ENCODE measurements at regions not wholly inside any gene's neighbourhood (a gene's known extent, or its start where the extent isn't known, plus 50 kb on each side); places are given as distances from the start of the nearest gene placed in this dataset.
"Not testable (repeated sequence)": the region's sequence is repeated elsewhere in the genome, so short reads cannot be mapped to it uniquely, and the experiment has no call there.

GRCh38 chr10:109762555-109762954 lies 160.8 kb downstream of the XPNPEP1 start:
- no peaks in the 10 kb centered on the region for H3K36me3 ChIP-seq
- TF ChIP-seq CTCF (IDR thresholded peaks at IDR 0.05) = no peak
- no peak overlapping the region for H3K4me3 ChIP-seq (ENCODE audit: low read depth in 1 of 2, low read length in 1 of 2)
- no peaks in the 10 kb centered on the region for H3K4me1 ChIP-seq (ENCODE audit: control insufficient read depth in 1 of 2, insufficient read depth in 1 of 2, low read depth in 1 of 2, low read length in 1 of 2)
- no peak overlapping the region for H3K27ac ChIP-seq
- H3K9me3 ChIP-seq = no peaks in the 10 kb centered on the region
- H3K27me3 ChIP-seq = no peaks in the 10 kb centered on the region

GRCh38 chr10:109757670-109758069 lies 165.6 kb downstream of the XPNPEP1 start:
- not testable (repeated sequence) for H3K4me1 ChIP-seq (ENCODE audit: control insufficient read depth in 1 of 2, insufficient read depth in 1 of 2, low read depth in 1 of 2, low read length in 1 of 2); H3K4me3 ChIP-seq (ENCODE audit: low read depth in 1 of 2, low read length in 1 of 2); H3K27ac ChIP-seq; H3K36me3 ChIP-seq; H3K9me3 ChIP-seq; H3K27me3 ChIP-seq

- H3K27ac ChIP-seq = no peak overlapping the region
- no peaks in the 10 kb centered on the region for H3K27me3 ChIP-seq
- no peak for TF ChIP-seq CTCF (IDR thresholded peaks at IDR 0.05)
- H3K36me3 ChIP-seq = no peaks in the 10 kb centered on the region
- no peak overlapping the region for H3K4me3 ChIP-seq (ENCODE audit: low read depth in 1 of 2, low read length in 1 of 2)
- no peaks in the 10 kb centered on the region for H3K9me3 ChIP-seq
- no peaks in the 10 kb centered on the region for H3K4me1 ChIP-seq (ENCODE audit: control insufficient read depth in 1 of 2, insufficient read depth in 1 of 2, low read depth in 1 of 2, low read length in 1 of 2)
Observed at GRCh38 chr10:109746861-109747260, 176.4 kb downstream of the XPNPEP1 start.

- no peaks in the 10 kb centered on the region for H3K4me1 ChIP-seq (ENCODE audit: control insufficient read depth in 1 of 2, insufficient read depth in 1 of 2, low read depth in 1 of 2, low read length in 1 of 2)
- H3K27me3 ChIP-seq = no peaks in the 10 kb centered on the region
- H3K36me3 ChIP-seq = no peaks in the 10 kb centered on the region
- H3K4me3 ChIP-seq (ENCODE audit: low read depth in 1 of 2, low read length in 1 of 2) = no peak overlapping the region
- H3K27ac ChIP-seq = no peak overlapping the region
- TF ChIP-seq CTCF (IDR thresholded peaks at IDR 0.05) = no peak
- H3K9me3 ChIP-seq = no peaks in the 10 kb centered on the region
Observed at GRCh38 chr10:109744020-109744419, 179.3 kb downstream of the XPNPEP1 start.

GRCh38 chr10:109743574-109743973 lies 179.7 kb downstream of the XPNPEP1 start:
- no peaks in the 10 kb centered on the region for H3K36me3 ChIP-seq
- no peaks in the 10 kb centered on the region for H3K9me3 ChIP-seq
- no peak for TF ChIP-seq CTCF (IDR thresholded peaks at IDR 0.05)
- no peaks in the 10 kb centered on the region for H3K4me1 ChIP-seq (ENCODE audit: control insufficient read depth in 1 of 2, insufficient read depth in 1 of 2, low read depth in 1 of 2, low read length in 1 of 2)
- H3K4me3 ChIP-seq (ENCODE audit: low read depth in 1 of 2, low read length in 1 of 2) = no peak overlapping the region
- H3K27me3 ChIP-seq = no peaks in the 10 kb centered on the region
- no peak overlapping the region for H3K27ac ChIP-seq

- Histone ChIP-seq H3K27ac (no peak overlapping the region), H3K4me3 (ENCODE audit: low read depth in 1 of 2, low read length in 1 of 2) (no peak overlapping the region), H3K36me3 (no peaks in the 10 kb centered on the region), H3K4me1 (ENCODE audit: control insufficient read depth in 1 of 2, insufficient read depth in 1 of 2, low read depth in 1 of 2, low read length in 1 of 2) (no peaks in the 10 kb centered on the region), H3K27me3 (no peaks in the 10 kb centered on the region), H3K9me3 (no peaks in the 10 kb centered on the region)
- no peak for TF ChIP-seq CTCF (IDR thresholded peaks at IDR 0.05)
Observed at GRCh38 chr10:109743146-109743545, 180.2 kb downstream of the XPNPEP1 start.
